Ovary (tissue), 3 donors: ENCODE measurements at regions not wholly inside any gene's neighbourhood (a gene's known extent, or its start where the extent isn't known, plus 50 kb on each side); places are given as distances from the start of the nearest gene placed in this dataset.

Experiments
- CTCF ChIP-seq, 3 donors: fragments of 450-650 bp in 2 of 3; fragments of 200-600 bp in 1 of 3; IDR thresholded peaks; one replicate each; pipeline versions ENCODE4 v1.5.1 to v1.8.0; 2016 to 2022; ENCODE audit warnings: antibody characterized with exemption in 3 of 3, mild to moderate bottlenecking in 1 of 3
- EP300 ChIP-seq: sonication (generic); formaldehyde crosslinking; IDR thresholded peaks from one replicate; pipeline ENCODE4 v1.6.1; 2017; ENCODE audit warnings: antibody characterized with exemption
- POLR2A ChIP-seq: fragments of 450-650 bp; IDR thresholded peaks from one replicate; pipeline ENCODE4 v1.6.1; 2017; ENCODE audit warnings: antibody characterized with exemption, mild to moderate bottlenecking, moderate library complexity
- donor health status: DM: no; HTN: no; CAD: no.

GRCh38 chr11:19355601-19356000 is 114.9 kb upstream of the E2F8 start:
- no peak for TF ChIP-seq POLR2A
- no peak for TF ChIP-seq CTCF (IDR thresholded peaks at IDR 0.05)
- no peak for TF ChIP-seq EP300
